ENCODE measurements at regions not wholly inside any gene's neighbourhood (a gene's known extent, or its start where the extent isn't known, plus 50 kb on each side); places are given as distances from the start of the nearest gene placed in this dataset.

DNA sequence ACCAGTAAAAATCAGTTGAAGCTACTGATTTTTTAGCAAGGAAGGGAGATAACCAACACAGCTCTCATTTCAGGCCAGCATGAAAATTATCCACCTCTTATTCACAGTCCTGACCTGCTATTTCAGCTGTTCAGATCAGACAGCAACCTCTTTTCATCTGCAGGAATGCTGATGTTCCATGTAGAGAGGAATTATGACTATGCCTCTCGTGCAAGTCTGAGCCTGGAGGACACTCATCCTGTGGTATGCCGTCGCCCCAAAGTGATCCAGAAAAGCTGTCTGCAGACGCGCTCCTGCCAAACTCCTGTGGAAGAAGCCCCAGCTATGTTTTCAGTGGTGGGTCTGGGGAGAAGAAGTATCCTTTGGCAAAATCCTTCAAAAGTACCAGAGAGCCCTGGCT, 563.5 kb upstream of the SLITRK1 start:
- Histone ChIP-seq H3K27ac (ENCODE audit: low read depth in 1 of 2, low read length in 1 of 2) (no peak overlapping the region), H3K27me3 (ENCODE audit: control insufficient read depth in 3 of 3, insufficient read depth in 3 of 3, low read length in 2 of 3) (no peaks in the 10 kb centered on the region), H3K9ac (ENCODE audit: insufficient read depth in 1 of 2, low read length in 2 of 2) (no peak overlapping the region), H3K4me1 (ENCODE audit: control insufficient read depth in 5 of 5, insufficient read depth in 5 of 5, low read length in 5 of 5) (no peaks in the 10 kb centered on the region), H3K36me3 (ENCODE audit: control insufficient read depth in 4 of 4, insufficient read depth in 4 of 4, low read length in 4 of 4) (no peaks in the 10 kb centered on the region), H3K4me3 (no peak overlapping the region), H3K9me3 (ENCODE audit: control insufficient read depth in 4 of 4, insufficient read depth in 3 of 4, low read length in 3 of 4) (peaks cover 0 to 11% (median 0%) of the 10 kb centered on the region in 4 donors)
- no peak for TF ChIP-seq CTCF (IDR thresholded peaks at IDR 0.05; ENCODE audit: control extremely low read depth, extremely low read depth)
- no peak for ATAC-seq (ENCODE audit: insufficient read depth, low FRiP score)
- 86 to 90% methylated on average over 5 of the region's 5 CpGs for WGBS, 2 donors
- no peak for DNase-seq

DNA sequence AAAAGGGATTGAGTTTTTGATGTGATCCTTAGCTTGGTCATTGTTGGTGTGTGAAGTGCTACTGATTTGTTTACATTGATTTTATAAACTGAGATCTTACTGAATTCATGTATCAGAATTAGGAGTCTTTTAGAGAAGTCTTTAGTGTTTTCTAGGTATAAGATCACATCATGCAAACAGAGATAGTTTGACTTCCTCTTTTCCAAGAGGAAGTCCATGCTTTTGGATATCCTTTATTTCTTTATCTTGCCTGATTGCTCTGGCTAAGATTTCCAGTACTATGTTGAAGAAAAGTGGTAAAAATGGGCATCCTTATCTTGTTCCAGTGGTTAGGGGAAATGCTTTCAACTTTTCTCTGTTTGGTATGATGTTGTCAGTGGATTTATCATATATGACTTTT, 561.2 kb upstream of the SLITRK1 start:
- ATAC-seq (ENCODE audit: insufficient read depth, low FRiP score) (no peak), DNase-seq (no peak)
- Histone ChIP-seq H3K4me3 (no peak overlapping the region), H3K27me3 (ENCODE audit: control insufficient read depth in 3 of 3, insufficient read depth in 3 of 3, low read length in 2 of 3) (no peaks in the 10 kb centered on the region), H3K9me3 (ENCODE audit: control insufficient read depth in 4 of 4, insufficient read depth in 3 of 4, low read length in 3 of 4) (peaks cover 0 to 11% (median 0%) of the 10 kb centered on the region in 4 donors), H3K9ac (ENCODE audit: insufficient read depth in 1 of 2, low read length in 2 of 2) (no peak overlapping the region), H3K27ac (ENCODE audit: low read depth in 1 of 2, low read length in 1 of 2) (no peak overlapping the region), H3K36me3 (ENCODE audit: control insufficient read depth in 4 of 4, insufficient read depth in 4 of 4, low read length in 4 of 4) (no peaks in the 10 kb centered on the region), H3K4me1 (ENCODE audit: control insufficient read depth in 5 of 5, insufficient read depth in 5 of 5, low read length in 5 of 5) (no peaks in the 10 kb centered on the region)
- TF ChIP-seq CTCF (IDR thresholded peaks at IDR 0.05; ENCODE audit: control extremely low read depth, extremely low read depth) = no peak

- Histone ChIP-seq H3K9ac (ENCODE audit: insufficient read depth in 1 of 2, low read length in 2 of 2) (no peak overlapping the region), H3K4me1 (ENCODE audit: control insufficient read depth in 5 of 5, insufficient read depth in 5 of 5, low read length in 5 of 5) (no peaks in the 10 kb centered on the region), H3K27ac (ENCODE audit: low read depth in 1 of 2, low read length in 1 of 2) (no peak overlapping the region), H3K27me3 (ENCODE audit: control insufficient read depth in 3 of 3, insufficient read depth in 3 of 3, low read length in 2 of 3) (no peaks in the 10 kb centered on the region), H3K36me3 (ENCODE audit: control insufficient read depth in 4 of 4, insufficient read depth in 4 of 4, low read length in 4 of 4) (no peaks in the 10 kb centered on the region), H3K9me3 (ENCODE audit: control insufficient read depth in 4 of 4, insufficient read depth in 3 of 4, low read length in 3 of 4) (no peaks in the 10 kb centered on the region), H3K4me3 (no peak overlapping the region)
- TF ChIP-seq CTCF (IDR thresholded peaks at IDR 0.05; ENCODE audit: control extremely low read depth, extremely low read depth) = no peak
- ATAC-seq (ENCODE audit: insufficient read depth, low FRiP score) (no peak), DNase-seq (no peak)
- 97 to 100% methylated on average over 1 of the region's 1 CpG for WGBS, 2 donors
These were observed 556.8 kb upstream of the SLITRK1 start for GRCh38 chr13:84439108-84439507.

DNA sequence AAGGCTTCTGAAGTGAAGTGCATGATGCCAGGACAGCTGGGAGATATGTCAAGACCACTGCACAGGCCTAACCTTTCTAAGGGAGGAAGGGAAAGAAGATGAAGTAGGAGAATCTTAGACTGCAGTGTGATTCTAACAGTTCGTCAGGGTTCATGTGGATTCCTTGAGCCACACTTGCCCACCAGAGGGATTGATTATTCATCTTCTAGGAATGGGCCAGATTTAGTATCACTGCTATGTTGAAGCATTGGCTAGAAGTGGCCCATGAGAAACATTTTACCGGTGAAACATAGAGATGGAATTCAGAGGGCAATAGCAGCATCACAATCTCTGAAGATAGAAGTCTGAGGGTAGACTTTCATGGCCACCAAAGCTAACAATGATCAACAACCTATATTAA, 550.8 kb upstream of the SLITRK1 start:
- 91 to 93% methylated on average over 2 of the region's 2 CpGs for WGBS, 2 donors
- ATAC-seq (ENCODE audit: insufficient read depth, low FRiP score) = no peak

More for the DNA sequence above, 550.8 kb upstream of the SLITRK1 start:
- no peaks in the 10 kb centered on the region for H3K27me3 ChIP-seq (ENCODE audit: control insufficient read depth in 3 of 3, insufficient read depth in 3 of 3, low read length in 2 of 3)
- TF ChIP-seq CTCF (IDR thresholded peaks at IDR 0.05; ENCODE audit: control extremely low read depth, extremely low read depth) = no peak
- no peak for DNase-seq
- no peak overlapping the region for H3K4me3 ChIP-seq
- no peaks in the 10 kb centered on the region for H3K36me3 ChIP-seq (ENCODE audit: control insufficient read depth in 4 of 4, insufficient read depth in 4 of 4, low read length in 4 of 4)
- H3K4me1 ChIP-seq (ENCODE audit: control insufficient read depth in 5 of 5, insufficient read depth in 5 of 5, low read length in 5 of 5) = no peaks in the 10 kb centered on the region
- H3K27ac ChIP-seq (ENCODE audit: low read depth in 1 of 2, low read length in 1 of 2) = no peak overlapping the region
- no peak overlapping the region for H3K9ac ChIP-seq (ENCODE audit: insufficient read depth in 1 of 2, low read length in 2 of 2)
- no peaks in the 10 kb centered on the region for H3K9me3 ChIP-seq (ENCODE audit: control insufficient read depth in 4 of 4, insufficient read depth in 3 of 4, low read length in 3 of 4)

All from lung (tissue), 11 donors.